Mammary epithelial cell (primary cell): ENCODE measurements at regions not wholly inside any gene's neighbourhood (a gene's known extent, or its start where the extent isn't known, plus 50 kb on each side); places are given as distances from the start of the nearest gene placed in this dataset.

Experiments
- CTCF ChIP-seq, 2 donors: IDR thresholded peaks in 1 of 2; conservative IDR thresholded peaks in 1 of 2; 2 replicates each; pipeline ENCODE4 v1.5.1; 2011 to 2012; ENCODE audit warnings: inconsistent platforms in 2 of 2, low read length in 2 of 2, mild to moderate bottlenecking in 2 of 2, control low read depth in 1 of 2, low read depth in 1 of 2; ENCODE audit not compliant: insufficient read depth in 1 of 2; ENCODE audit errors: extremely low read depth in 1 of 2
- EZH2 ChIP-seq: IDR thresholded peaks from 2 replicates; pipeline ENCODE4 v1.6.1; 2012; ENCODE audit warnings: low read length, inconsistent platforms, borderline replicate concordance

- TF ChIP-seq CTCF (conservative IDR thresholded peaks at IDR 0.05 in 1 of 2, IDR thresholded peaks at IDR 0.05 in 1 of 2; ENCODE audit: extremely low read depth in 1 of 2, insufficient read depth in 1 of 2, low read depth in 1 of 2, low read length in 2 of 2) = no peak
- TF ChIP-seq EZH2 = no peak
These were observed 129.0 kb downstream of the RPL22L1 start for GRCh38 chr3:170740726-170741591.
